ENCODE measurements at regions not wholly inside any gene's neighbourhood (a gene's known extent, or its start where the extent isn't known, plus 50 kb on each side); places are given as distances from the start of the nearest gene placed in this dataset.

- Mint-ChIP-seq H3K36me3 (ENCODE audit: unreplicated experiment) (no peaks in the 10 kb centered on the region), H3K4me1 (ENCODE audit: low read depth, unreplicated experiment) (no peaks in the 10 kb centered on the region), H3K9me3 (ENCODE audit: unreplicated experiment) (no peaks in the 10 kb centered on the region), H3K27me3 (ENCODE audit: unreplicated experiment) (no peaks in the 10 kb centered on the region), H3K4me3 (ENCODE audit: unreplicated experiment) (no peak overlapping the region), H3K27ac (ENCODE audit: unreplicated experiment) (no peak overlapping the region)
- no peak for DNase-seq
- no peak for TF ChIP-seq CTCF (IDR thresholded peaks at IDR 0.05; ENCODE audit: partially characterized antibody, unreplicated experiment)
These were observed 577.5 kb downstream of the DIPK2A start for GRCh38 chr3:144549166-144549565.

- Mint-ChIP-seq H3K4me3 (ENCODE audit: unreplicated experiment) (no peak overlapping the region), H3K36me3 (ENCODE audit: unreplicated experiment) (no peaks in the 10 kb centered on the region), H3K4me1 (ENCODE audit: low read depth, unreplicated experiment) (no peaks in the 10 kb centered on the region), H3K27ac (ENCODE audit: unreplicated experiment) (no peak overlapping the region), H3K9me3 (ENCODE audit: unreplicated experiment) (no peaks in the 10 kb centered on the region), H3K27me3 (ENCODE audit: unreplicated experiment) (no peaks in the 10 kb centered on the region)
- no peak for DNase-seq
- TF ChIP-seq CTCF (IDR thresholded peaks at IDR 0.05; ENCODE audit: partially characterized antibody, unreplicated experiment), result no peak
These were observed 580.9 kb downstream of the DIPK2A start for GRCh38 chr3:144552346-144553057.

GRCh38 chr3:144553301-144553700, 581.7 kb downstream of the DIPK2A start:
- no peaks in the 10 kb centered on the region for H3K36me3 Mint-ChIP-seq (ENCODE audit: unreplicated experiment)
- no peak for TF ChIP-seq CTCF (IDR thresholded peaks at IDR 0.05; ENCODE audit: partially characterized antibody, unreplicated experiment)
- H3K27me3 Mint-ChIP-seq (ENCODE audit: unreplicated experiment), result no peaks in the 10 kb centered on the region
- no peaks in the 10 kb centered on the region for H3K4me1 Mint-ChIP-seq (ENCODE audit: low read depth, unreplicated experiment)
- H3K4me3 Mint-ChIP-seq (ENCODE audit: unreplicated experiment), result no peak overlapping the region
- no peak for DNase-seq
- H3K9me3 Mint-ChIP-seq (ENCODE audit: unreplicated experiment), result no peaks in the 10 kb centered on the region
- no peak overlapping the region for H3K27ac Mint-ChIP-seq (ENCODE audit: unreplicated experiment)

GRCh38 chr3:144554889-144555288, 583.3 kb downstream of the DIPK2A start:
- Mint-ChIP-seq H3K27ac (ENCODE audit: unreplicated experiment) (no peak overlapping the region), H3K36me3 (ENCODE audit: unreplicated experiment) (no peaks in the 10 kb centered on the region), H3K4me3 (ENCODE audit: unreplicated experiment) (no peak overlapping the region), H3K27me3 (ENCODE audit: unreplicated experiment) (no peaks in the 10 kb centered on the region), H3K9me3 (ENCODE audit: unreplicated experiment) (no peaks in the 10 kb centered on the region), H3K4me1 (ENCODE audit: low read depth, unreplicated experiment) (no peaks in the 10 kb centered on the region)
- DNase-seq, result no peak
- TF ChIP-seq CTCF (IDR thresholded peaks at IDR 0.05; ENCODE audit: partially characterized antibody, unreplicated experiment), result no peak

- H3K27me3 Mint-ChIP-seq (ENCODE audit: unreplicated experiment), result no peaks in the 10 kb centered on the region
- H3K9me3 Mint-ChIP-seq (ENCODE audit: unreplicated experiment), result no peaks in the 10 kb centered on the region
- no peak for DNase-seq
- H3K4me3 Mint-ChIP-seq (ENCODE audit: unreplicated experiment), result no peak overlapping the region
- H3K36me3 Mint-ChIP-seq (ENCODE audit: unreplicated experiment), result no peaks in the 10 kb centered on the region
- H3K27ac Mint-ChIP-seq (ENCODE audit: unreplicated experiment), result no peak overlapping the region
- no peaks in the 10 kb centered on the region for H3K4me1 Mint-ChIP-seq (ENCODE audit: low read depth, unreplicated experiment)
- TF ChIP-seq CTCF (IDR thresholded peaks at IDR 0.05; ENCODE audit: partially characterized antibody, unreplicated experiment), result no peak
These were observed 584.8 kb downstream of the DIPK2A start for GRCh38 chr3:144556392-144556791.

All from glutamatergic neuron (in vitro differentiated cells).